Epithelial cell of esophagus (primary cell): ENCODE measurements at regions not wholly inside any gene's neighbourhood (a gene's known extent, or its start where the extent isn't known, plus 50 kb on each side); places are given as distances from the start of the nearest gene placed in this dataset.

ENCODE experiments used
- DNase-seq: peaks from one replicate; pipeline ENCODE4 v3.0.0; 2010; ENCODE audit warnings: low read depth
- H3K4me3 ChIP-seq: 2 replicates; pipeline ENCODE4 v1.5.1; 2011; ENCODE audit warnings: mild to moderate bottlenecking, low read length, control low read depth
- CTCF ChIP-seq: IDR thresholded peaks from 2 replicates; pipeline ENCODE4 v1.5.1; 2011; ENCODE audit warnings: low read depth, mild to moderate bottlenecking, low read length, control low read depth, inconsistent platforms; ENCODE audit not compliant: insufficient read depth; ENCODE audit errors: missing control alignments

- DNase-seq, result no peak
- no peak for TF ChIP-seq CTCF
Measured at GRCh38 chr1:234877761-234878160, 250.9 kb downstream of the TOMM20 start.

GRCh38 chr1:234875953-234876855 lies 252.4 kb downstream of the TOMM20 start:
- no peak for DNase-seq
- no peak for TF ChIP-seq CTCF
- H3K4me3 ChIP-seq, result no peak overlapping the region

More at GRCh38 chr1:234877761-234878160, 250.9 kb downstream of the TOMM20 start:
- no peak overlapping the region for H3K4me3 ChIP-seq

GRCh38 chr1:234875328-234875952 lies 253.2 kb downstream of the TOMM20 start:
- no peak overlapping the region for H3K4me3 ChIP-seq
- peak; percentile 75 for DNase-seq

GRCh38 chr1:234874291-234875288 lies 254.0 kb downstream of the TOMM20 start:
- no peak for DNase-seq
- no peak overlapping the region for H3K4me3 ChIP-seq
- no peak for TF ChIP-seq CTCF

More at GRCh38 chr1:234875328-234875952, 253.2 kb downstream of the TOMM20 start:
- no peak for TF ChIP-seq CTCF

- DNase-seq, result peak; percentile 35
- no peak for TF ChIP-seq CTCF
- no peak overlapping the region for H3K4me3 ChIP-seq
Measured at GRCh38 chr1:234871710-234872271, 256.8 kb downstream of the TOMM20 start.

GRCh38 chr1:234871039-234871709 lies 257.5 kb downstream of the TOMM20 start:
- no peak overlapping the region for H3K4me3 ChIP-seq
- DNase-seq, result no peak
- no peak for TF ChIP-seq CTCF
